ENCODE measurements at regions not wholly inside any gene's neighbourhood (a gene's known extent, or its start where the extent isn't known, plus 50 kb on each side); places are given as distances from the start of the nearest gene placed in this dataset.

- TF ChIP-seq CTCF (optimal IDR thresholded peaks at IDR 0.05 in 1 of 3, IDR thresholded peaks at IDR 0.05 in 1 of 3, conservative IDR thresholded peaks at IDR 0.05 in 1 of 3; ENCODE audit: extremely low read depth in 1 of 3, insufficient read depth in 2 of 3, low read length in 3 of 3) (no peak), EZH2 (IDR thresholded peaks at IDR 0.05; ENCODE audit: low read length) (no peak)
Measured at GRCh38 chr1:93751377-93752250, 70.0 kb upstream of the BCAR3 start.
